ENCODE measurements at regions not wholly inside any gene's neighbourhood (a gene's known extent, or its start where the extent isn't known, plus 50 kb on each side); places are given as distances from the start of the nearest gene placed in this dataset.

DNA sequence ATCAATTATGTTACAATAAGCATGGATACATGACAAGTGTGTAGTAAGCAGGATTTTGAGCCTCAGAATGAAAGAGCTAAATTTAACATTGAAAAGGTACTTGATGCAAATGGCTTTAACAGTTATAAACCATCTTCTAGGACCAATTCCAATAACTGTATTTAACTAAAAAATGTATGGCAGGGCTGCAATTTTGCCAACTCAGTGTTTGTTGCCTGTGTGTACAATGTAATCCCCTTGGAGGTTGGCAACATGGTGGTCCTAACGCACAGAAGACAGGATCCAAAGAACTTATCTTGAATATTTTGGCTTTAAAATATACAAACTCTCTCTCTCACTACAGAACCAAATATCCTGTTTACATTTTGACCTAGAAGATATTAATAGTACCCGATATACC, 2314.1 kb downstream of the LRRC4C start:
- DNase-seq (ENCODE audit: low read depth in 4 of 4, low spot score in 1 of 4): no peak

DNA sequence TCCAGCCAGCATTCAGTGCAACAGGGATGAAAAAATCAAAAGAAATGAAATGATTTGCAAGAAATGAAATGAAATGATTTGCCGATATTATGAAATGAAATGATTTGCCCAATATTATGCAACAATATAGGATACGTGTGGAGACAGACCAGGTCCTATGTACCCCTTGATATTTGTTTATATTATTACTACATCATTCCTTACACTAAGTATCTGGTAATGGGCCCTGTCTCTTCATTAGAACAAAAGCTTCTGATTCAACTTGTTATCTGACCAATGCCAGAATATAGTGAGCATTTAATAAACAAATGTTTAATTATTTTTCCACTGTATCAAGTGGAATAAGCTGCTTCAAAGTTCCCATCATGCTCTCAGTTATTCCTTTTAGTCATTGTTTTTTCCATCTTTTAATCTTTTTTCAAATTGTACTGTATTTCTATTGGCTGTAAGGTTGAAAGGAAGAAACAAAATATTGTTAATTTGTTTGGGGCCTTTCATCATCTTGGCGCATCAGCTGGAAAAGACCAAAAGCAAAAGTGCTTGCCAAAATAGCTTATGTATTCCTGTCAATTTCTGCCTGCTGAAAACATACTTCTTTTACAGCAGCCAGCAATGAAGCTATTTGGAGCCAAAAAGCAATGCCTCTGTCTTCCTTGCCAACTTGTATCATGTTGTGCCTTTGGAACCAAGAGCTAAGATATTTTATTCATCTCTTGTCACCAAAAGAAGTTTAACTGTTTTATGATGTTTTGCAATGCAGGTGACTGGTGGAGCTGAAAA, 2314.9 kb downstream of the LRRC4C start:
- DNase-seq (ENCODE audit: low read depth in 4 of 4, low spot score in 1 of 4): no peak

- DNase-seq (ENCODE audit: low read depth in 4 of 4, low spot score in 1 of 4): no peak
These were observed 2319.9 kb downstream of the LRRC4C start for GRCh38 chr11:39139581-39139980.

DNA sequence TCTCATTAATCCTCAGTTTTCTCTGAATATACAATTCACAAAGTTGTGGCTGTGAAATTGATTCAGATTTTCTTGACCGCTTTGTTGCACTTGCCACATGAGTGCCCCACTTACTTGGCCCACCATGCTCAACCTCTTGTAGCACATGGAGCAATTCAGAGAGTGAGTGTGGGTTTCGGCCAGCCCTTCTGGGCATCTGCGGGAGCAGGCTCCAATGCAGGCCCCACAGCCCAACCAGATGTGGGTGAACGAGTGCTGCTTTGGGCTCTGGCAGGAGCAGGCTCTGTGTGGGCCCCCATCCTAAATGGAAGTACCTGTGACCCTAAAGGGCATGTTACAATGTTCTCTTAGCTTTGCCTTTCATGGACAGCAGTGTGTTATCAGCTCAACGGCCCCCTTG, 2338.6 kb downstream of the LRRC4C start:
- DNase-seq (ENCODE audit: low read depth in 4 of 4, low spot score in 1 of 4): no peak

DNA sequence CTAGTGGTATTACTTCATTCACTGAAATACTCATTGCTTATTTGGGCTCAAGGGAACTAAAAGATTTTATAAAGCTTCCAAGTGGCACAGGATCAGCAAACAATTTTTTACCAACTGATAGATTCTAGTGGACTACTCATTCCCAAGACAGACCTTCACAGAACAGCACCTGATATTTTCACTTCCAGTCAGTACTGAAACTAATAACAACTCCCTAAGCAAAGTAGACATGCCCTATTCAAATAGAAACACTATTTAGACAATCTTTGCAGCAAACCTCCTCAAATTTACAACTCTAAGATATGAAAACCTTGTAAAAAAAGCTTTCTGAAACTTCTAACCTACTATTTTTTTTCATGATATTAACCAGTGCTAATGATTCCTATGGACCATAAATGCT, 2345.8 kb downstream of the LRRC4C start:
- DNase-seq (ENCODE audit: low read depth in 4 of 4, low spot score in 1 of 4): no peak

DNA sequence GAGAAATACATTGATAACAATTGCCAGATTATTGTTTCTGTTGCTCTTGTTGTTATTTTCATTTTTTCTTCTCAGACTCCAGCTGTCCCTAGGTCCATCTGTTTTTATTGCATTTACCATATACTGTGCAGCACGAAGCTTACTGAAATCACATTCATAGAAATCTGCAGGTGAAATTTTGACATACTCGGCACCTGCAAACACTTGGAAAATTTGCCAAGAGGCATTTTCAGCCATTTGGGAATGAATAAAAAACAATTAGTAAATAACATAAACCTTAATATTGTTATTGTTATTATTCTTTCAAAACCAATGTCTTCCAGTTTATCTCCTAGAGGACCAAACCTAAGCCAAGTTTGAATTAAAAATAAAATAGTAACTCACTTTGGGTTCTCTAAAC, 2357.2 kb downstream of the LRRC4C start:
- no peak for DNase-seq (ENCODE audit: low read depth in 4 of 4, low spot score in 1 of 4)

DNA sequence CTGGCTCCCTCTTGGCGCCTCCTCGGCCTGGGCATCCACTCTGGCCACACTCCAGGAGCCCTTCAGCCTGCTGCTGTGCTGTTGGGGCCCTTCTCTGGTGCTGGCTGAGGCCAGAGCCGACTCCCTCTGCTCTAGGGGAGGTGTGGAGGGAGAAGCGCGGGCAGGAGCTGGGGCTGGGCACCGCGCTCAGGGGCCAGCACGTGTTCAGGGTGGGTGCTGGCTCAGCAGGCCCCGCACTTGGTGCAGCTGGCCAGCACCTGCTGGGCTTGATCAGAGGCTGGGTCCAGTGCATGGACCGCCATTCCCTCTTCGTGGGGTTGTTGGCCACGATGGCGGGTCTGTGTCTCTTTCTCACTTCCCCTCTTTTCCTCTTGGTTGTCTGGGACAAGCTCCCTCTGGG, 2381.0 kb downstream of the LRRC4C start:
- no peak for DNase-seq (ENCODE audit: low read depth in 4 of 4, low spot score in 1 of 4)

DNA sequence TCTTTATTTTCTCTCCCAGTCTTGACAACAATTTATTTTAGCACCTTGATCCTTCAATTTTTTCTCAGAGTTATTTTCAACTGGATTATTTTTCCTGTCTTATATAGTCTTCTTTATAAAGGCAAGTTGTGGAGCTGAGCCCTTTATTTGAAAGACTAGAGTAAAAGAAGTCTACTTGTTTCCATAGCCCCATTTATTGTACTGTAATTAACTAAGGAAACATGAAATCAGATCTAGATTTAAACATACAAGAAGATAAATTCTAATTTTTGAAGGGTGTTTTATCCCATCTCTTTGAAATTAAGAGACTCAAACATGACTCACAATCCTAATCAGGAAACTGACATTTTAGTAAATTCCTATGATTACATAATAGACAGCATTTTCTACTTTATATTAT, 2421.8 kb downstream of the LRRC4C start:
- no peak for DNase-seq (ENCODE audit: low read depth in 4 of 4, low spot score in 1 of 4)

DNA sequence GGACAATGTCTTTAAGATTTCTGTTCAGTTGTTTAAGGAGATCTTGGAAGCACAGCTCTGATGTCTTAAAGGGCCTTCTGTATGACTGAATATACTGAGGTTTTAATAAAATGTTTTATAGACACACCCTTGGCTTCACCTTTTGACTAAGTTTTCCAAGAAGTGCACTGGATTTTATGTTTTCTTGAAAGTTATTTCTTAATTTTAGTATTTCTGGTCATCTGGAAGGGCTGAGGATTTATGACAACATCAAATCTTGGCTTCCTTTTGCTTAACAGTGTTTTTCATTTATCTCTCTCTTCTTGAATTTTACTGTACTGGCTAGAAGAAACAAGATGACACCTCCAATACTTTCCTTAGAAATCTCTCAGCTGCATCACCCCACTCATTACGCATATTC, 2423.4 kb downstream of the LRRC4C start:
- no peak for DNase-seq (ENCODE audit: low read depth in 4 of 4, low spot score in 1 of 4)

DNA sequence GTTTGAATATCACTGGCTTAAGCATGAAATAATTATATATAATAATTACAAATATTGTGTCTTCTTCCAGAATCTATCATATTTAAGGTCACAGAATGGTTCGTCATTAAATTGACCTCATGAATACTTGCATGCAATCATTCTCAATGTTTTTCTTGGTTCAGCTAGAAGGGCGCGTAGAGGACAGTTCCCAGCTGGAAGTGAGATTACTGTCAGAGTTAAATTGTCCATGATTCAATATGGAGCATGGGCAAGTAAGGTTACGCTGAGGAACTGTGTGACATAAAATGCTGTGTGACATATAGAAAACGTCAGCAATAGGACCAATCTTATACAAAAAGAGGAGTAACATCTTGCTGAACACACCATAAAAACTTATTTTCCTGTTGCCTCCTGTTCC, 2423.5 kb upstream of the RAG2 start:
- no peak for DNase-seq (ENCODE audit: low read depth in 4 of 4, low spot score in 1 of 4)

- no peak for DNase-seq (ENCODE audit: low read depth in 4 of 4, low spot score in 1 of 4)
These were observed 2413.8 kb upstream of the RAG2 start for GRCh38 chr11:39011797-39012196.

DNA sequence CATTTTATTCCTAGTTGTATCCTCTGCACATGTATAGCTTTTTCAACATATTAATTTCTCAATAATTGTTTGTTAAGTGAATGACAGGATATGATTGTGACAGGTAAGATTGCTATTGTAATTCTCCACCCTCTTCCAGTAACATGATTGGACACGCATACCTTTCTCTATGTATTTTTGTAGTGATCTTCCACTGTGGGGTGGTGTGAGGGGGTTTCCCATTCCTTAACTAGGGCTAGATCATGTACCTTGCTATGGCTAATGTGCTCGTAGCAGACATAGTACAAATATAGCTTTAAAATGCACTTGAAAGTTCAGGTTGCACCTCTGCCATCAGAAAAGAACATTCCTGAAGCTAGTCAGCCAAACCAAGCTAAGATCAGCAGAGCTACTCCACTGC, 2392.8 kb upstream of the RAG2 start:
- DNase-seq (ENCODE audit: low read depth in 4 of 4, low spot score in 1 of 4): no peak

DNA sequence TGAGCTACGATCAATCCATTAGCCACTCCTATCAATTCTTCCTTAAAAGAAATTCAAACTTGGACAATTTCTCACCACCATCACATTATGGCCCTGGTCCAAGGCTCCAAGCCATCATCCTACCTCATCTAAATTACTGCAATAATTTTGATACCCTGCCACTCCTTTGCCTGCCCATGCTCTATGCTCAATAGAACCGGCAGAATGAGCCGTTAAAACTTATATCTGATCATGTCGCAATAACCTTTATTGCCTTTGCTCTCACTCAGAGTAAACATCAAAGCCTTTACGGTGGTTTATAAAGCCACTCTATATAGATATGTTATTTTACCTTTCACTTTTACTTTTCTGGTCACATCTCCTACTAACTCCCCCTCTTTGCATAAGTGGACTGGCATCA, 2392.1 kb upstream of the RAG2 start:
- DNase-seq (ENCODE audit: low read depth in 4 of 4, low spot score in 1 of 4): no peak

DNA sequence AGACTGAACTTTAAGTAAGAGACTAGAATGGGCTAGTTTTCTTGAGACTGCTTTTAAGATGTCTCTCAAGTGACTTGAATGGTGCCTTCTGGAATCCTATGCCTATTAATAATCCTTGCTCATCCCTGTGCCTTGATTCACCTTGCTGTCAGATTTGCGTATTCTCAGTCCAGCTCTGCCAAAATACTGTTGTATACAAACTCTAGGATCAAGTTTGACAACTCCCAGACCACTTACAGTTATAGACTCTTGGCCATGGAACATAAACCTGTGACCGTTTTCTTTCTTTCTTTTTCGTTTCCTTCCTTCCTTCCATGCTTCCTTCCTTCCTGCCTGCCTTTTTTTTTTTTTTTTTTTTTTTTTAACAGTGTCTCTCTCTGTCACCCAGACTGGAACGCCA, 2390.9 kb upstream of the RAG2 start:
- DNase-seq (ENCODE audit: low read depth in 4 of 4, low spot score in 1 of 4): no peak

GRCh38 chr11:38972220-38972619, 2374.2 kb upstream of the RAG2 start:
- DNase-seq (ENCODE audit: low read depth in 4 of 4, low spot score in 1 of 4): no peak

GRCh38 chr11:38971141-38971540, 2373.1 kb upstream of the RAG2 start:
- no peak for DNase-seq (ENCODE audit: low read depth in 4 of 4, low spot score in 1 of 4)

GRCh38 chr11:38968951-38969350, 2370.9 kb upstream of the RAG2 start:
- DNase-seq (ENCODE audit: low read depth in 4 of 4, low spot score in 1 of 4): no peak

DNA sequence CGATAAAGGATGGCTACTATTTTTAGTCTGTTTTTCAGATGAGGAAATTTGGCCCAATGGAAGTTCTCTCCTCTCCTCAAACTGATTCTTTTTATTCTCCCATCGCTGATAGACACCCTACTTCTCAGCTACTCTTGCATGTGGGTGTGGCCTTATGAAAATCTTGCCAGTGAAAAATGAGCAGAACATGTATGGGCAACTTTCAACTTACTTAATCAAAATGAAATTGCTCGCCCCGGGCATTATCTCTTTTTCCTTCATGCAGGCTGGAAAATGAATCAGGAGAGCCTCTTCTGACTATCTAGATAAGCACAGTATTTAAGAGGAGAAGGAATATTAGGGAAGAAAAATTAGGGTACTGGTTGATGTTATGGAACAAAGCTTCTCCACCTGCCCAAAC, 2354.7 kb upstream of the RAG2 start:
- no peak for DNase-seq (ENCODE audit: low read depth in 4 of 4, low spot score in 1 of 4)

- no peak for DNase-seq (ENCODE audit: low read depth in 4 of 4, low spot score in 1 of 4)
These were observed 2352.8 kb upstream of the RAG2 start for GRCh38 chr11:38950867-38951266.

GRCh38 chr11:38948392-38948791, 2350.4 kb upstream of the RAG2 start:
- no peak for DNase-seq (ENCODE audit: low read depth in 4 of 4, low spot score in 1 of 4)

DNA sequence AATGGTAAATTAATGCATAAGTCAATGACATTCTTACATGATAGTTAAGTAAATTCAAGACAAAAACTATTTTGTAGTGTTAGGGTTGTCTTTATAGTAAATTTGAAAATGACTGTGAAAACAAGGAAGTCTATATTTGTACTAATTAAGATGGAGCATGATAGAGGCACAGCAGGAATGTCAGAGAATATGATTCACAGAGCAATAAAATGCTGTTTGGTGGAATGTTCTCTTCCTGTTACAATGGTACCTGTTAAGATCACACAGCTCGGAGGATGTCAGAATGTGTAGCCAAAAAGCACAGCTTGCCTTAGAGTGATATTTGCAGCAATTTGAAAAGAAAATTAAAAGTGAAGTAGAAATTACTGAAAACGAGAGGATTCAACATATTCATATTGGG, 2339.7 kb upstream of the RAG2 start:
- DNase-seq (ENCODE audit: low read depth in 4 of 4, low spot score in 1 of 4): no peak

GRCh38 chr11:38935941-38936340, 2337.9 kb upstream of the RAG2 start:
- no peak for DNase-seq (ENCODE audit: low read depth in 4 of 4, low spot score in 1 of 4)

DNA sequence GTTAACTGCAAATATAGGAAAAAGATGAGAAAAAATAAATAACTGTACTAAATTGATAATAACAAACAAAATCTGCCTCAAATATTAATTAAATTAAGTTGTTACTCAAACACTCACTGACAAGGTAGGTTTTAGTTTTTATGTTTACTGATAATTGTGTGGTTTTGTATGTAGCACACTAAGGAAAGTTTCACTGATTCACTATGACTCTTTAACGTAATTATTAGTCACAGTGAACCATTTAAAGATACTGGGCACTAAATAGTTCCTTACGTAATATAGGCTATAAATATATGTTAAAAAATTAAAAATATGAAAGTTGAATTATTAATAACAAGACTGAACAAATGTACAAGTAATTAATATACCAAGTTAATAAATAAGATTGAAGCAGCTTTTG, 2330.0 kb upstream of the RAG2 start:
- no peak for DNase-seq (ENCODE audit: low read depth in 4 of 4, low spot score in 1 of 4)

DNA sequence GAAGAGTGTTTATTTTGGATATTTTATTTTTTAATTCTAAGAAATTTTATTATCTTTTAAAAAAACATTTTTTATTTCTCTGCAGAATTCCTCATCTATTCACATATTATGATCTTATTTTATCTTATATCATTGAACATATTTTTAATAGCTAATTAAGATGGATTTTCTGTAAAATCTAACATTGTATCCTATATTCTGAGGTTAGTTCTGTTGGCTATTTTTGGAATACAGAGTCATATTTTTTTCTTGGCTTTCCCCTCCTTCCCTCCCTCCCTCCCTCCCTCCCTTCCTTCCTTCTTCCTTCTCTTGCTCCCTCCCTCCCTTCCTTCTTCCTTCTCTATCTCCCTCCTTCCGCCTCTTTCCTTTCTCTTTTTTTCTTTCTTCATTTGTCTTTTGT, 2326.6 kb upstream of the RAG2 start:
- no peak for DNase-seq (ENCODE audit: low read depth in 4 of 4, low spot score in 1 of 4)

All from stimulated activated CD4-positive, alpha-beta T cell treated with anti-CD3 and anti-CD28 coated beads, Interleukin-1b, Interleukin-23, amount 100 ng/mL, for 24 hours (primary cell).